Activated naive CD4-positive, alpha-beta T cell treated with anti-CD3 and anti-CD28 coated beads, Interleukin-2, amount 50 U/mL, for 72 hours (primary cell): ENCODE measurements at regions not wholly inside any gene's neighbourhood (a gene's known extent, or its start where the extent isn't known, plus 50 kb on each side); places are given as distances from the start of the nearest gene placed in this dataset.
"Not testable (repeated sequence)": the region's sequence is repeated elsewhere in the genome, so short reads cannot be mapped to it uniquely, and the experiment has no call there.

Experiments
- ATAC-seq, 2 donors: fragments of 150-1000 bp; cut with Tn5 transposase; 2 replicates each; pipeline ENCODE4 v1.10.0; 2021; ENCODE audit warnings: mild to moderate bottlenecking in 2 of 2, moderate library complexity in 2 of 2
- DNase-seq, 2 donors: peaks; one replicate each; pipeline ENCODE4 v3.0.0; 2021 to 2022; ENCODE audit warnings: low spot score in 2 of 2
- H3K27ac Mint-ChIP-seq, 2 donors: one replicate each; pipeline ENCODE4 v1.8.0; 2022; ENCODE audit warnings: mild to moderate bottlenecking in 2 of 2, mixed read lengths in 2 of 2
- H3K36me3 Mint-ChIP-seq, 2 donors: one replicate each; pipeline ENCODE4 v1.8.0; 2022; ENCODE audit warnings: mixed read lengths in 2 of 2
- H3K9me3 Mint-ChIP-seq, 2 donors: one replicate each; pipeline ENCODE4 v1.8.0; 2022; ENCODE audit warnings: mixed read lengths in 2 of 2

GRCh38 chr5:28729067-28729466, 1690.7 kb upstream of the CDH9 start:
- H3K9me3 Mint-ChIP-seq, result peaks cover 12 to 17% of the 10 kb centered on the region in 2 donors
- no peak for ATAC-seq
- no peak overlapping the region for H3K27ac Mint-ChIP-seq
- no peaks in the 10 kb centered on the region for H3K36me3 Mint-ChIP-seq
- DNase-seq, result no peak

GRCh38 chr5:28726815-28727214, 1688.4 kb upstream of the CDH9 start:
- no peak overlapping the region for H3K27ac Mint-ChIP-seq
- DNase-seq (no peak), ATAC-seq (no peak)
- H3K9me3 Mint-ChIP-seq, result peaks cover 17 to 22% of the 10 kb centered on the region in 2 donors
- H3K36me3 Mint-ChIP-seq, result no peaks in the 10 kb centered on the region

- ATAC-seq (no peak), DNase-seq (no peak)
- Mint-ChIP-seq H3K9me3 (peaks cover 14 to 22% of the 10 kb centered on the region in 2 donors), H3K36me3 (no peaks in the 10 kb centered on the region), H3K27ac (no peak overlapping the region)
Observed at GRCh38 chr5:28725001-28725400, 1686.6 kb upstream of the CDH9 start.

- H3K36me3 Mint-ChIP-seq, result no peaks in the 10 kb centered on the region
- DNase-seq, result no peak
Observed at GRCh38 chr5:28714907-28715698, 1676.7 kb upstream of the CDH9 start.

GRCh38 chr5:28710360-28710759, 1672.0 kb upstream of the CDH9 start:
- H3K27ac Mint-ChIP-seq, result no peak overlapping the region
- peaks cover 9 to 14% of the 10 kb centered on the region in 2 donors for H3K9me3 Mint-ChIP-seq
- peaks cover 0 to 10% of the 10 kb centered on the region in 2 donors for H3K36me3 Mint-ChIP-seq
- ATAC-seq (no peak), DNase-seq (no peak)

More at GRCh38 chr5:28714907-28715698, 1676.7 kb upstream of the CDH9 start:
- Mint-ChIP-seq H3K27ac (no peak overlapping the region), H3K9me3 (peaks cover 5 to 12% of the 10 kb centered on the region in 2 donors)
- no peak for ATAC-seq

GRCh38 chr5:28708472-28708871, 1670.1 kb upstream of the CDH9 start:
- Mint-ChIP-seq H3K36me3 (peaks cover 0 to 10% of the 10 kb centered on the region in 2 donors), H3K27ac (no peak overlapping the region), H3K9me3 (peaks cover 9 to 14% of the 10 kb centered on the region in 2 donors)
- DNase-seq (no peak), ATAC-seq (no peak)

- ATAC-seq (no peak), DNase-seq (no peak)
- Mint-ChIP-seq H3K27ac (no peak overlapping the region), H3K36me3 (peaks cover 0 to 10% of the 10 kb centered on the region in 2 donors), H3K9me3 (peaks cover 4 to 9% of the 10 kb centered on the region in 2 donors)
Observed at GRCh38 chr5:28707706-28708105, 1669.3 kb upstream of the CDH9 start.

- H3K27ac Mint-ChIP-seq, result no peak overlapping the region
- peaks cover 0 to 10% of the 10 kb centered on the region in 2 donors for H3K36me3 Mint-ChIP-seq
- H3K9me3 Mint-ChIP-seq, result peaks cover 14 to 17% of the 10 kb centered on the region in 2 donors
- ATAC-seq (no peak), DNase-seq (no peak)
Observed at GRCh38 chr5:28703651-28704260, 1665.4 kb upstream of the CDH9 start.

GRCh38 chr5:28691526-28691925, 1653.1 kb upstream of the CDH9 start:
- peaks cover 5 to 6% of the 10 kb centered on the region in 2 donors for H3K9me3 Mint-ChIP-seq
- no peak for DNase-seq
- no peak for ATAC-seq
- no peaks in the 10 kb centered on the region for H3K36me3 Mint-ChIP-seq
- no peak overlapping the region for H3K27ac Mint-ChIP-seq

- ATAC-seq (no peak), DNase-seq (no peak)
- no peak overlapping the region for H3K27ac Mint-ChIP-seq
- H3K36me3 Mint-ChIP-seq, result no peaks in the 10 kb centered on the region
- H3K9me3 Mint-ChIP-seq, result peaks cover 4 to 5% of the 10 kb centered on the region in 2 donors
Observed at GRCh38 chr5:28685794-28686193, 1647.4 kb upstream of the CDH9 start.

GRCh38 chr5:28678899-28679298, 1640.5 kb upstream of the CDH9 start:
- ATAC-seq (no peak), DNase-seq (no peak)
- Mint-ChIP-seq H3K27ac (no peak overlapping the region), H3K9me3 (peaks cover under 1 to 4% of the 10 kb centered on the region in 2 donors), H3K36me3 (no peaks in the 10 kb centered on the region)

- H3K27ac Mint-ChIP-seq, result no peak overlapping the region
- peaks cover 19 to 21% of the 10 kb centered on the region in 2 donors for H3K9me3 Mint-ChIP-seq
- ATAC-seq (no peak), DNase-seq (no peak)
- peaks cover 0 to 5% of the 10 kb centered on the region in 2 donors for H3K36me3 Mint-ChIP-seq
Observed at GRCh38 chr5:28666110-28666509, 1627.7 kb upstream of the CDH9 start.

- Mint-ChIP-seq H3K9me3 (peaks cover 16 to 23% of the 10 kb centered on the region in 2 donors), H3K27ac (no peak overlapping the region), H3K36me3 (no peaks in the 10 kb centered on the region)
- no peak for DNase-seq
- no peak for ATAC-seq
Observed at GRCh38 chr5:28648108-28648507, 1609.7 kb upstream of the CDH9 start.

GRCh38 chr5:28632607-28633006, 1594.2 kb upstream of the CDH9 start:
- Mint-ChIP-seq H3K27ac (no peak overlapping the region), H3K9me3 (peaks cover 7 to 11% of the 10 kb centered on the region in 2 donors), H3K36me3 (peaks cover 0 to 5% of the 10 kb centered on the region in 2 donors)
- no peak for DNase-seq
- ATAC-seq, result no peak

- H3K36me3 Mint-ChIP-seq, result peaks cover 4 to 5% of the 10 kb centered on the region in 2 donors
- peaks cover 7 to 23% of the 10 kb centered on the region in 2 donors for H3K9me3 Mint-ChIP-seq
- DNase-seq (no peak), ATAC-seq (no peak)
- no peak overlapping the region for H3K27ac Mint-ChIP-seq
Observed at GRCh38 chr5:28603869-28604268, 1565.5 kb upstream of the CDH9 start.

- H3K36me3 Mint-ChIP-seq, result peaks cover 4 to 5% of the 10 kb centered on the region in 2 donors
- peaks cover 8 to 19% of the 10 kb centered on the region in 2 donors for H3K9me3 Mint-ChIP-seq
- ATAC-seq (no peak), DNase-seq (no peak)
- no peak overlapping the region for H3K27ac Mint-ChIP-seq
Observed at GRCh38 chr5:28602429-28602828, 1564.0 kb upstream of the CDH9 start.

GRCh38 chr5:28596707-28597106, 1558.3 kb upstream of the CDH9 start:
- H3K9me3 Mint-ChIP-seq, result peaks cover 8 to 15% of the 10 kb centered on the region in 2 donors
- not testable (repeated sequence) for H3K36me3 Mint-ChIP-seq, DNase-seq, ATAC-seq, H3K27ac Mint-ChIP-seq
